Testis (tissue), 2 donors: ENCODE measurements at regions not wholly inside any gene's neighbourhood (a gene's known extent, or its start where the extent isn't known, plus 50 kb on each side); places are given as distances from the start of the nearest gene placed in this dataset.

Source experiments
- DNase-seq: peaks from one replicate; pipeline ENCODE4 v3.0.0-alpha.2; 2019
- H3K27ac ChIP-seq, 2 donors: fragments of 200-600 bp; sonication (generic); one replicate each; pipeline ENCODE4 v1.5.1; 2019
- H3K27me3 ChIP-seq: fragments of 200-600 bp; sonication (generic); one replicate; pipeline ENCODE4 v1.5.1; 2019
- H3K36me3 ChIP-seq: fragments of 200-600 bp; sonication (generic); one replicate; pipeline ENCODE4 v1.5.1; 2017; ENCODE audit warnings: low read depth; ENCODE audit errors: missing control alignments
- H3K4me1 ChIP-seq: fragments of 200-600 bp; sonication (generic); one replicate; pipeline ENCODE4 v1.5.1; 2019
- H3K4me3 ChIP-seq, 2 donors: fragments of 200-600 bp; sonication (generic); one replicate each; pipeline ENCODE4 v1.5.1; 2017 to 2019
- H3K9me3 ChIP-seq: fragments of 200-600 bp; sonication (generic); one replicate; pipeline ENCODE4 v1.5.1; 2017
- POLR2A ChIP-seq: fragments of 450-650 bp; IDR thresholded peaks from one replicate; pipeline ENCODE4 v1.6.1; 2017; ENCODE audit warnings: antibody characterized with exemption, mild to moderate bottlenecking, moderate library complexity
- WGBS, 2 donors: methylation state at CpG; one replicate each; pipeline ENCODE4 v1.1.5; 2018; 5-methylcytosine and 5-hydroxymethylcytosine counted together
- intact Hi-C: fragments of 100-400 bp; cut with DNase I; formaldehyde crosslinking; loops from one replicate; pipeline ENCODE4 v1.15.1; 2023; ENCODE audit warnings: low total_unique reads
- TF ChIP-seq, protein P1 (sequence below), 3 experiments: fragments of 450-650 bp in 2 of 3; fragments of 200-600 bp in 1 of 3; sonication (generic) in 1 of 3; IDR thresholded peaks; one replicate each; pipeline ENCODE4 v1.5.1; 2016 to 2019; ENCODE audit warnings: antibody characterized with exemption in 3 of 3, mild to moderate bottlenecking in 2 of 3, moderate library complexity in 1 of 3

DNA sequence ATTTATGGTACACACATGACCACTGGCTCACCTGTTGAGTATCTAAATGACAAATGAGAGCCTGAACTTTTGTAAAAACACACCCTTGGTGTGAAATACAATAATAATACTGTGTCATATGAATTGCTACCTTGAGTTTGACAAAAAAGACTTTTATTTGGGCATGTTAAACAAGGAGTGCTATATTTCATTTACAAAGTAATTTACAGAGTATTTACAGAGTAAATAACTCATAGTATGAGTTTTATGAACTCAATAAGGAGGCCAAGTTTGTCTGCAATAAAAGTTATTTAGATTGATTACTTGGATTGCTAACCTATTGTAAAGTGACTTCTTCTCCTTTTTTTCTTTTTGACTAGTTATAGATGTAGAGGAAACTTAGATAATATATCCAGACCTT lies 146.0 kb upstream of the NUDT12 start:
- no peaks in the 10 kb centered on the region for H3K4me1 ChIP-seq
- DNase-seq: no peak
- intact Hi-C loops: no loop called here
- H3K4me3 ChIP-seq: no peak overlapping the region
- no peak overlapping the region for H3K27ac ChIP-seq
- H3K36me3 ChIP-seq: no peaks in the 10 kb centered on the region
- no peaks in the 10 kb centered on the region for H3K9me3 ChIP-seq
- no peaks in the 10 kb centered on the region for H3K27me3 ChIP-seq
- TF ChIP-seq, protein P1, sequence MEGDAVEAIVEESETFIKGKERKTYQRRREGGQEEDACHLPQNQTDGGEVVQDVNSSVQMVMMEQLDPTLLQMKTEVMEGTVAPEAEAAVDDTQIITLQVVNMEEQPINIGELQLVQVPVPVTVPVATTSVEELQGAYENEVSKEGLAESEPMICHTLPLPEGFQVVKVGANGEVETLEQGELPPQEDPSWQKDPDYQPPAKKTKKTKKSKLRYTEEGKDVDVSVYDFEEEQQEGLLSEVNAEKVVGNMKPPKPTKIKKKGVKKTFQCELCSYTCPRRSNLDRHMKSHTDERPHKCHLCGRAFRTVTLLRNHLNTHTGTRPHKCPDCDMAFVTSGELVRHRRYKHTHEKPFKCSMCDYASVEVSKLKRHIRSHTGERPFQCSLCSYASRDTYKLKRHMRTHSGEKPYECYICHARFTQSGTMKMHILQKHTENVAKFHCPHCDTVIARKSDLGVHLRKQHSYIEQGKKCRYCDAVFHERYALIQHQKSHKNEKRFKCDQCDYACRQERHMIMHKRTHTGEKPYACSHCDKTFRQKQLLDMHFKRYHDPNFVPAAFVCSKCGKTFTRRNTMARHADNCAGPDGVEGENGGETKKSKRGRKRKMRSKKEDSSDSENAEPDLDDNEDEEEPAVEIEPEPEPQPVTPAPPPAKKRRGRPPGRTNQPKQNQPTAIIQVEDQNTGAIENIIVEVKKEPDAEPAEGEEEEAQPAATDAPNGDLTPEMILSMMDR (IDR thresholded peaks at IDR 0.05): no peak
- no peak for TF ChIP-seq POLR2A

DNA sequence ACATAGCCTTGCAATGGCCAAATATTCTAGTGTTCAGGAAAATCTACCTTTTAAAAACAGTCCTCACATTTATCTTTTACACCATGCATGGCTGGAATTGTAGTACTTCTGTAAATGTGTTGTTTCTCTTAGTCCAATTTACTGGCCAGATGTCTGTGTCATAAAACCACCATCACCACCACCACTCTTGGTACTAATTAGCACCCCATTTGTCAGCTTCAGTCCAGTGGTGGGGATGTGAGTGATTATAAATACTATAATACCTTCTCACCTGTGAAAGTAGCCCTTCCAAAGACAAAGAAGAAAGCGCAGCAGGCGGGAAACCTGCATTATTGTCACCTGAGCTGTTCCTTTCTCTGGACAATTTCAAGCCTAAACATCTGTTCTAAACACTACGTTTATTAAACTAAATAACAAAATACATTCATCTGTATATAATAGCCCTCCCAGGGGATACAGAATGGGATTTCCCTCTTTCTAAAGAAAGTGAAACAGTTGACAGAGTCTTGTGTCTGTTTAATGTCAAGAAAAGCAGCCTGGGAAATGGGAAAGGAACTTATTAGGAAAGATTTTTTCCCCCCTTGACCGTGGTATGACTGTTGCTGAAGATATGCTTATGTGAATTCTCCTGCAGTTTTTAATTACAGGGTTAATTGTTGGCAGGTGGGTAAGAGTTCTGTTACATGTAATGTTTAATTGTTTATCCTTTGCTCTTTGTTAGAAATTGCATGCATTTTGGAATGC lies 144.5 kb upstream of the NUDT12 start:
- H3K4me3 ChIP-seq: no peak overlapping the region
- H3K36me3 ChIP-seq: no peaks in the 10 kb centered on the region
- no peaks in the 10 kb centered on the region for H3K9me3 ChIP-seq
- H3K27me3 ChIP-seq: no peaks in the 10 kb centered on the region
- H3K4me1 ChIP-seq: no peaks in the 10 kb centered on the region
- no peak for TF ChIP-seq POLR2A
- TF ChIP-seq, protein P1 (IDR thresholded peaks at IDR 0.05): no peak
- H3K27ac ChIP-seq: no peak overlapping the region
- no peak for DNase-seq
- 72% methylated on average over 4 of the region's 4 CpGs for WGBS, 2 donors
- intact Hi-C loops: no loop called here

DNA sequence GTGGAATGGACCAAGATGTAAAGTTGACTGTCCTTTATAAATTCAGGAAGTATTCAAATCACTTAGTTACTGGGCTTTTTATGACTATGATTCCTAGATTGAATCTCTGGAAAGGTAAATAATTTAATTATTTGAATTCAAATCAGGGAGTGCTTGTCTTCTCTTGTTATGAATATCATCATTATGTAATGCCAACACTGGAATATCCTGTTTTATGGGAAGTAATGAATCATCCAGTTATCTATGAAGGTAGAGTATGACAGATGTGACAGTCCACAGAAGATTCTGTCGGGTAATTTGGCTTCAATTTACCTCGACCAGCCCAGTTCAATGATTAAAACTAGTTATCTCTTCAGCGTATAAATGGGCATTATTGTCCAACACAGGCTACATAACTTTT lies 141.0 kb upstream of the NUDT12 start:
- no peaks in the 10 kb centered on the region for H3K36me3 ChIP-seq
- H3K27me3 ChIP-seq: no peaks in the 10 kb centered on the region
- H3K27ac ChIP-seq: no peak overlapping the region
- H3K9me3 ChIP-seq: no peaks in the 10 kb centered on the region
- TF ChIP-seq POLR2A: no peak
- TF ChIP-seq, protein P1 (IDR thresholded peaks at IDR 0.05): no peak
- H3K4me1 ChIP-seq: no peaks in the 10 kb centered on the region
- DNase-seq: no peak
- WGBS, 2 donors: 56 to 73% methylated on average over 3 of the region's 3 CpGs
- intact Hi-C loops: no loop called here
- no peak overlapping the region for H3K4me3 ChIP-seq

DNA sequence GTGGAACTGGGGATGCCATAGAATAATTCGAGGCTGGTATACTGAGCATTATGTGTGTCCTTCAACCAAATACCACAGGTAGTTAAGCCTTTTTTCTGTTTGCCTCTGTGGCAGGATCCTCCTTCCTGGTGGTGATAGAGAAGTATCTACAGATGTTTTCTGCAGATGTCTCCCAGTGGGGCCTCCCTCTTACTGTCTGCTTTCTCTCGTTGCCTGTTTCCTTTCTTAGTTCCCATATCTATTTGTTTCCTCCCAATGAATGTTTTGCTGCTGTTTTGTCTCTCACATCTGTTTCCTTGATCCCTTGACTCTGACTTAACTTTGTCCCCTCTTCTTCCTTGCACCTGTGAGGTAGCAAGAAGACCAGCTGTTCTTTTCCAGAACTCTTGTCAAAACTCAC lies 130.9 kb upstream of the NUDT12 start:
- no peak for DNase-seq
- H3K27ac ChIP-seq: no peak overlapping the region
- TF ChIP-seq POLR2A: no peak
- TF ChIP-seq, protein P1 (IDR thresholded peaks at IDR 0.05): no peak
- no peaks in the 10 kb centered on the region for H3K36me3 ChIP-seq
- intact Hi-C loops: no loop called here
- no peaks in the 10 kb centered on the region for H3K9me3 ChIP-seq
- no peaks in the 10 kb centered on the region for H3K27me3 ChIP-seq
- 33 to 36% methylated on average over 2 of the region's 2 CpGs for WGBS, 2 donors
- no peak overlapping the region for H3K4me3 ChIP-seq
- no peaks in the 10 kb centered on the region for H3K4me1 ChIP-seq

DNA sequence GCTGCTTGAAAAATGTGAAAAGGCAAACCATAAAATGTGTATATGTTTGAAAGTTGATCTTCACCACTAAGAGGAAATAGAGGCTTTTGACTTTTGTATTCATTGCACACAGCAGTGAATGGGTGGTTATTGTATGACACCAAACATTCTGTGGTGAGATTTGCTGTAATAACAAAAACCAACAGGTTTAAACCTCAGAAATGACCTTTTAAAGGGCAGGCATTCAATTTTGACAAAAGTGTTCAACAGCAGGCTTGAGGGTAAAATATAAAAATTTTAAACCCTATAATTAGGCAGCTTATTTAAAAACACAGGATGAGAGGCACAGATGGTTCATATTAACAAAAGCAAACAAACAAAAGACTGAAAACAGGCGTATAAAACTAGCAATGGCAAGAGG lies 128.1 kb upstream of the NUDT12 start:
- TF ChIP-seq, protein P1 (IDR thresholded peaks at IDR 0.05): no peak
- TF ChIP-seq POLR2A: no peak
- WGBS, 2 donors: 58 to 67% methylated on average over 1 of the region's 1 CpG
- no peaks in the 10 kb centered on the region for H3K36me3 ChIP-seq
- no peak for DNase-seq
- H3K27ac ChIP-seq: no peak overlapping the region
- H3K27me3 ChIP-seq: no peaks in the 10 kb centered on the region
- no peaks in the 10 kb centered on the region for H3K9me3 ChIP-seq
- intact Hi-C loops: no loop called here
- H3K4me1 ChIP-seq: no peaks in the 10 kb centered on the region
- H3K4me3 ChIP-seq: no peak overlapping the region
